B cell (primary cell): ENCODE measurements at regions not wholly inside any gene's neighbourhood (a gene's known extent, or its start where the extent isn't known, plus 50 kb on each side); places are given as distances from the start of the nearest gene placed in this dataset.

Experiments used
- ATAC-seq: fragments of 200-7000 bp; cut with Tn5 transposase; one replicate; pipeline ENCODE4 v1.10.0; 2021; ENCODE audit warnings: low read depth, mild to moderate bottlenecking, moderate number of reproducible peaks, moderate library complexity
- CTCF ChIA-PET: fragments of 350-600 bp; sonication (Branson Sonifier 250); formaldehyde crosslinking; loops from one replicate; lab custom pipeline; 2021; ENCODE audit warnings: antibody characterized with exemption, inconsistent platforms; lab: Charles Lee
- POLR2A ChIA-PET: fragments of 350-600 bp; sonication (Branson Sonifier 250); formaldehyde crosslinking; loops from one replicate; lab custom pipeline; 2021; ENCODE audit warnings: antibody characterized with exemption; lab: Charles Lee
- DNase-seq: peaks from one replicate; pipeline ENCODE4 v3.0.0; 2013
- H2AFZ ChIP-seq: 2 replicates; pipeline ENCODE4 v1.6.1; 2012; ENCODE audit warnings: mild to moderate bottlenecking, low read depth, low read length; ENCODE audit not compliant: insufficient read depth, poor library complexity, severe bottlenecking
- H3K27ac ChIP-seq, 2 donors: 1 replicate in 1 of 2; 2 replicates in 1 of 2; pipeline ENCODE4 v1.5.1; 2012 to 2013; ENCODE audit warnings: low read length in 2 of 2, mild to moderate bottlenecking in 2 of 2, moderate library complexity in 1 of 2
- H3K27me3 ChIP-seq, 4 experiments: fragments of 200-600 bp in 1 of 4; sonication (generic) in 1 of 4; replicated peaks in 1 of 4; 1 replicate in 2 of 4; 2 replicates in 2 of 4; pipeline versions ENCODE4 v1.6.1 to v1.7.0; 2013 to 2016; ENCODE audit warnings: low read length in 3 of 4, mild to moderate bottlenecking in 2 of 4, mixed read lengths in 1 of 4, moderate library complexity in 1 of 4; ENCODE audit not compliant: insufficient read depth in 4 of 4, control insufficient read depth in 3 of 4; ENCODE audit errors: control extremely low read depth in 1 of 4
- H3K36me3 ChIP-seq, 2 experiments: replicated peaks in 1 of 2; 1 replicate in 1 of 2; 2 replicates in 1 of 2; pipeline versions ENCODE4 v1.6.1 to v1.7.1; 2013; ENCODE audit warnings: low read length in 1 of 2; ENCODE audit not compliant: insufficient read depth in 2 of 2, control insufficient read depth in 1 of 2; ENCODE audit errors: control extremely low read depth in 1 of 2, extremely low read depth in 1 of 2
- H3K4me1 ChIP-seq, 2 donors: fragments of 200-600 bp in 1 of 2; sonication (generic) in 1 of 2; 1 replicate in 1 of 2; 2 replicates in 1 of 2; pipeline versions ENCODE4 v1.5.1 to v1.6.1; 2013 to 2017; ENCODE audit warnings: low read length in 2 of 2; ENCODE audit not compliant: control insufficient read depth in 2 of 2, insufficient read depth in 2 of 2
- H3K4me2 ChIP-seq: replicated peaks from 2 replicates; pipeline ENCODE3; 2012; ENCODE audit warnings: mild to moderate bottlenecking, low read depth, low read length; ENCODE audit not compliant: poor library complexity, severe bottlenecking
- H3K4me3 ChIP-seq, 5 experiments: fragments of 200-600 bp in 1 of 5; sonication (generic) in 1 of 5; 1 replicate in 3 of 5; 2 replicates in 2 of 5; pipeline versions ENCODE4 v1.5.1 to v1.7.0; 2011 to 2016; ENCODE audit warnings: low read length in 4 of 5, mild to moderate bottlenecking in 4 of 5, low read depth in 2 of 5, control low read depth in 1 of 5, moderate library complexity in 1 of 5; ENCODE audit not compliant: insufficient read depth in 1 of 5; ENCODE audit errors: control extremely low read depth in 1 of 5, extremely low read depth in 1 of 5
- H3K79me2 ChIP-seq: fragments of 200-600 bp; sonication (generic); one replicate; pipeline ENCODE4 v1.6.0; 2016; ENCODE audit warnings: low read length; ENCODE audit not compliant: control insufficient read depth, insufficient read depth
- H3K9ac ChIP-seq: fragments of 200-600 bp; sonication (generic); 2 replicates; pipeline ENCODE4 v1.6.1; 2017; ENCODE audit warnings: mild to moderate bottlenecking, low read length, moderate library complexity
- H3K9me3 ChIP-seq, 3 donors: one replicate each; pipeline versions ENCODE4 v1.6.1 to v1.7.1; 2013; ENCODE audit warnings: low read length in 2 of 3; ENCODE audit not compliant: control insufficient read depth in 2 of 3, insufficient read depth in 1 of 3; ENCODE audit errors: control extremely low read depth in 1 of 3
- H4K20me1 ChIP-seq: 2 replicates; pipeline ENCODE4 v1.6.0; 2012; ENCODE audit warnings: mild to moderate bottlenecking, low read length; ENCODE audit not compliant: insufficient read depth, control insufficient read depth, poor library complexity, severe bottlenecking
- H3K27ac Mint-ChIP-seq: one replicate; pipeline ENCODE4 v1.8.0; 2021; ENCODE audit warnings: mixed read lengths
- H3K27me3 Mint-ChIP-seq: one replicate; pipeline ENCODE4 v1.8.0; 2021; ENCODE audit warnings: mixed read lengths
- H3K4me1 Mint-ChIP-seq: one replicate; pipeline ENCODE4 v1.8.0; 2021; ENCODE audit warnings: mixed read lengths
- H3K4me3 Mint-ChIP-seq: one replicate; pipeline ENCODE4 v1.8.0; 2021; ENCODE audit warnings: mixed read lengths
- H3K9me3 Mint-ChIP-seq: one replicate; pipeline ENCODE4 v1.8.0; 2022; ENCODE audit warnings: mixed read lengths; ENCODE audit not compliant: insufficient read depth
- EZH2 ChIP-seq: IDR thresholded peaks from 2 replicates; pipeline ENCODE4 v1.6.1; 2012; ENCODE audit warnings: borderline replicate concordance, low read depth, mild to moderate bottlenecking, moderate library complexity, low read length; ENCODE audit not compliant: insufficient read depth, poor library complexity, severe bottlenecking
- WGBS: methylation state at CpG from one replicate; pipeline ENCODE4 v1.1.5; 2013; ENCODE audit warnings: missing lambda C conversion rate; ENCODE audit not compliant: insufficient coverage; 5-methylcytosine and 5-hydroxymethylcytosine counted together
- intact Hi-C: fragments of 100-400 bp; cut with micrococcal nuclease; formaldehyde crosslinking; loops from one replicate; pipeline ENCODE4 v1.10.0; 2022
- TF ChIP-seq, protein P1 (sequence below): fragments of 200-600 bp; IDR thresholded peaks from one replicate; pipeline ENCODE4 v1.8.0; 2022; ENCODE audit warnings: antibody characterized with exemption, mild to moderate bottlenecking

DNA sequence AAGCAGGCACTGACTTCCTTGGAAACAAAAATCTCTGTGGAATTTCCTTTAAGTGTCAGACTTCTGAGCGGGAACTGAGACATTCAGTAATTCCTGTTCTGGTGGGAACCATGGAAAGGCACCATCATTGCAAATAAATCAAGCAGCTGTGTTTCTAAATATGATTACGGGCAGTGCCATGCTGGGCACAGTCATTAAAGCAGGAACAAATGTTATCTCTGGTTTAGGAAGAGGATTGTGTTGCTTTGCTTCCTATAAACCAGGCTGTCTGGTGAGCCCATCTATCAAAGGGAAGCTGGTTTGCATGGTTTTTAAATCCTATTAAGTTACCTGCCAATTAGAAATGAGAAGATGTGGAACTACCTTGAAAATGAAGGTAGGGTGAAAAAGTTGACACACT lies 86.7 kb downstream of the EBLN2 start:
- Histone ChIP-seq H3K4me1 (no peaks in the 10 kb centered on the region), H2AFZ (no peak overlapping the region), H3K4me2 (no peak overlapping the region), H3K9ac (no peak overlapping the region), H3K27ac (no peak overlapping the region), H3K9me3 (no peaks in the 10 kb centered on the region), H4K20me1 (no peaks in the 10 kb centered on the region), H3K36me3 (no peaks in the 10 kb centered on the region), H3K27me3 (no peaks in the 10 kb centered on the region), H3K79me2 (no peaks in the 10 kb centered on the region), H3K4me3 (no peak overlapping the region)
- TF ChIP-seq, protein P1, sequence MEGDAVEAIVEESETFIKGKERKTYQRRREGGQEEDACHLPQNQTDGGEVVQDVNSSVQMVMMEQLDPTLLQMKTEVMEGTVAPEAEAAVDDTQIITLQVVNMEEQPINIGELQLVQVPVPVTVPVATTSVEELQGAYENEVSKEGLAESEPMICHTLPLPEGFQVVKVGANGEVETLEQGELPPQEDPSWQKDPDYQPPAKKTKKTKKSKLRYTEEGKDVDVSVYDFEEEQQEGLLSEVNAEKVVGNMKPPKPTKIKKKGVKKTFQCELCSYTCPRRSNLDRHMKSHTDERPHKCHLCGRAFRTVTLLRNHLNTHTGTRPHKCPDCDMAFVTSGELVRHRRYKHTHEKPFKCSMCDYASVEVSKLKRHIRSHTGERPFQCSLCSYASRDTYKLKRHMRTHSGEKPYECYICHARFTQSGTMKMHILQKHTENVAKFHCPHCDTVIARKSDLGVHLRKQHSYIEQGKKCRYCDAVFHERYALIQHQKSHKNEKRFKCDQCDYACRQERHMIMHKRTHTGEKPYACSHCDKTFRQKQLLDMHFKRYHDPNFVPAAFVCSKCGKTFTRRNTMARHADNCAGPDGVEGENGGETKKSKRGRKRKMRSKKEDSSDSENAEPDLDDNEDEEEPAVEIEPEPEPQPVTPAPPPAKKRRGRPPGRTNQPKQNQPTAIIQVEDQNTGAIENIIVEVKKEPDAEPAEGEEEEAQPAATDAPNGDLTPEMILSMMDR = no peak
- no peak for TF ChIP-seq EZH2
- WGBS = 79% methylated on average over 2 of the region's 2 CpGs
- Mint-ChIP-seq H3K4me1 (no peaks in the 10 kb centered on the region), H3K4me3 (no peak overlapping the region), H3K27me3 (peaks cover 5% of the 10 kb centered on the region), H3K27ac (no peak overlapping the region), H3K9me3 (no peaks in the 10 kb centered on the region)
- DNase-seq (no peak), ATAC-seq (no peak)
- intact Hi-C loops = no loop called here
- ChIA-PET CTCF (no interaction called here), POLR2A (no interaction called here)

GRCh38 chr3:73148682-73149081 lies 87.2 kb downstream of the EBLN2 start:
- ChIA-PET CTCF (no interaction called here), POLR2A (no interaction called here)
- ATAC-seq (no peak), DNase-seq (no peak)
- no peaks in the 10 kb centered on the region for H3K9me3 ChIP-seq
- no peak overlapping the region for H3K27ac ChIP-seq
- Mint-ChIP-seq H3K27ac (no peak overlapping the region), H3K4me1 (no peaks in the 10 kb centered on the region), H3K27me3 (peaks cover 5% of the 10 kb centered on the region), H3K4me3 (no peak overlapping the region), H3K9me3 (no peaks in the 10 kb centered on the region)
- H3K36me3 ChIP-seq = no peaks in the 10 kb centered on the region
- no peak overlapping the region for H2AFZ ChIP-seq
- no peaks in the 10 kb centered on the region for H4K20me1 ChIP-seq
- no peaks in the 10 kb centered on the region for H3K79me2 ChIP-seq
- H3K4me2 ChIP-seq = no peak overlapping the region
- no peak for TF ChIP-seq EZH2
- TF ChIP-seq, protein P1 = no peak
- peaks cover 0 to 2% (median 0%) of the 10 kb centered on the region in 4 experiments for H3K27me3 ChIP-seq
- H3K4me3 ChIP-seq = no peak overlapping the region
- no peaks in the 10 kb centered on the region for H3K4me1 ChIP-seq
- intact Hi-C loops = no loop called here
- no CpG with 5 or more reads among the region's 2 CpGs for WGBS
- H3K9ac ChIP-seq = no peak overlapping the region
